Astrocyte of the spinal cord (primary cell): ENCODE measurements at regions not wholly inside any gene's neighbourhood (a gene's known extent, or its start where the extent isn't known, plus 50 kb on each side); places are given as distances from the start of the nearest gene placed in this dataset.

Experiments
- DNase-seq: peaks from one replicate; pipeline ENCODE4 v3.0.0; 2011; ENCODE audit warnings: low read depth, low spot score
- H3K4me3 ChIP-seq: 2 replicates; pipeline ENCODE4 v1.5.1; 2011; ENCODE audit warnings: low read depth, mild to moderate bottlenecking, low read length, moderate library complexity
- in situ Hi-C: cut with HindIII; loops from 2 replicates; pipeline ENCODE4 v1.10.0; 2017; ENCODE audit warnings: low sequenced_read_pairs
- TF ChIP-seq, protein P1 (sequence below): IDR thresholded peaks from 2 replicates; pipeline ENCODE4 v1.5.1; 2012; ENCODE audit warnings: low read depth, mild to moderate bottlenecking, low read length, inconsistent platforms

DNA sequence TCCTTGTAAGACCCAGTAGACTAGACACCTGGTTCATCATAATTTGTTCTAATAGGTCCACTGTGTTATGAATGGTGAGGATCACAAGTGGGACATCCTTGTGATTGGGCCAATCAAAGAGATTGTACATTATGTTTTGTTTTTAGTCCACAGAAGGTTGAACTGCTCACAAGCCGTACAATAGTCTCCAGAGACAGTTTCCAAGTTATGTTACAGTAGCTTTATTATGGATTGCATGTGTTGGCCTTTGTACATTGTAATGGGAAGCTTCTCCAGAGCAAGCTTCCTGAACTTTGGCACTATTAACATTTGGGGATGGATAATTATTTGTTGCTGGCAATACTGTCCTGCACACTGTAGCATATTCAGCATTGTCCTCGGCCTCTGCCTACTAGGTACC is 86.1 kb downstream of the MAGEB10 start:
- H3K4me3 ChIP-seq = no peak overlapping the region
- TF ChIP-seq, protein P1, sequence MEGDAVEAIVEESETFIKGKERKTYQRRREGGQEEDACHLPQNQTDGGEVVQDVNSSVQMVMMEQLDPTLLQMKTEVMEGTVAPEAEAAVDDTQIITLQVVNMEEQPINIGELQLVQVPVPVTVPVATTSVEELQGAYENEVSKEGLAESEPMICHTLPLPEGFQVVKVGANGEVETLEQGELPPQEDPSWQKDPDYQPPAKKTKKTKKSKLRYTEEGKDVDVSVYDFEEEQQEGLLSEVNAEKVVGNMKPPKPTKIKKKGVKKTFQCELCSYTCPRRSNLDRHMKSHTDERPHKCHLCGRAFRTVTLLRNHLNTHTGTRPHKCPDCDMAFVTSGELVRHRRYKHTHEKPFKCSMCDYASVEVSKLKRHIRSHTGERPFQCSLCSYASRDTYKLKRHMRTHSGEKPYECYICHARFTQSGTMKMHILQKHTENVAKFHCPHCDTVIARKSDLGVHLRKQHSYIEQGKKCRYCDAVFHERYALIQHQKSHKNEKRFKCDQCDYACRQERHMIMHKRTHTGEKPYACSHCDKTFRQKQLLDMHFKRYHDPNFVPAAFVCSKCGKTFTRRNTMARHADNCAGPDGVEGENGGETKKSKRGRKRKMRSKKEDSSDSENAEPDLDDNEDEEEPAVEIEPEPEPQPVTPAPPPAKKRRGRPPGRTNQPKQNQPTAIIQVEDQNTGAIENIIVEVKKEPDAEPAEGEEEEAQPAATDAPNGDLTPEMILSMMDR = no peak
- no peak for DNase-seq
- in situ Hi-C loops = no loop called here

DNA sequence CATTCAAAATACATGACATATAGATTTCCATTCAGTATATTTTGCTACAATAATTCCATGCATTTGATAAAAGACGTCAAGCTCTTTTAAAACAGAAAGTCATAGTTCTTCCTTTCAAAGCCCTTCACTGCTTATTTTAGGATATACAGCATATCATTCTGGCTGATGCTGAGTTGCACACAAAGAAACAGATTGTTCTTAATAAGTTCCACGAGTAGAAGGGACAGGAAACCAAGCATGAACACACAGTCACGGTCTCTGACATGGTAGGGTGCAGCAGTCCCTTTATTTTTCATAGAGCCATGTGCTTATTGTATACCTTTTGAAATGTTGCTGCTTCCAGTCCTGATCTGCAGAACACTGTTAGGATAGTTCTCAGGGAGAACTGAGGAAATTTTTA is 85.4 kb downstream of the MAGEB10 start:
- H3K4me3 ChIP-seq = no peak overlapping the region
- in situ Hi-C loops = no loop called here
- no peak for DNase-seq
- TF ChIP-seq, protein P1 = no peak

- peak; percentile 61 for DNase-seq
- TF ChIP-seq, protein P1 = no peak
- H3K4me3 ChIP-seq = no peak overlapping the region
- in situ Hi-C loops = no loop called here
These were observed 82.8 kb downstream of the MAGEB10 start for GRCh38 chrX:27890611-27891010.

DNA sequence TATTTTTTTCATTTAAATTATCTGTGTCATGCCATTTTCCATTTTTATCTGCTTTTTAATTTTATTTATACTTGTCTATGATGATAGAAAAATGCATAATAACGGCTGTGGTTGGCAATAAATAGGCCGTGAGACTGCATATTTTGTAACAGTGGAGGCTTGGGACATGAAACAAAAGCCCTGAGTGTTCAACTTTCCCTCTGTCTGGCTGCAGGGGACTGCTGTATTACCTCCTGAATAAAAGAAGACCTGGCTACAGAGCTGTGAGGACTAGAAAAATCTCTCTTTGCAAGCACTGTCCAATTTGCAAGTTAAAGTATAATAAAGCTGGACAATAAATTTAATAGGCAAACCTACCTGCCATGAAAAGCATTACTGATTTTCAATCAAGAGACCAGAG is 82.1 kb downstream of the MAGEB10 start:
- TF ChIP-seq, protein P1 = no peak
- in situ Hi-C loops = no loop called here
- no peak for DNase-seq
- no peak overlapping the region for H3K4me3 ChIP-seq

GRCh38 chrX:27884654-27885053 is 76.9 kb downstream of the MAGEB10 start:
- in situ Hi-C loops = no loop called here
- TF ChIP-seq, protein P1 = no peak
- H3K4me3 ChIP-seq = no peak overlapping the region
- DNase-seq = no peak

DNA sequence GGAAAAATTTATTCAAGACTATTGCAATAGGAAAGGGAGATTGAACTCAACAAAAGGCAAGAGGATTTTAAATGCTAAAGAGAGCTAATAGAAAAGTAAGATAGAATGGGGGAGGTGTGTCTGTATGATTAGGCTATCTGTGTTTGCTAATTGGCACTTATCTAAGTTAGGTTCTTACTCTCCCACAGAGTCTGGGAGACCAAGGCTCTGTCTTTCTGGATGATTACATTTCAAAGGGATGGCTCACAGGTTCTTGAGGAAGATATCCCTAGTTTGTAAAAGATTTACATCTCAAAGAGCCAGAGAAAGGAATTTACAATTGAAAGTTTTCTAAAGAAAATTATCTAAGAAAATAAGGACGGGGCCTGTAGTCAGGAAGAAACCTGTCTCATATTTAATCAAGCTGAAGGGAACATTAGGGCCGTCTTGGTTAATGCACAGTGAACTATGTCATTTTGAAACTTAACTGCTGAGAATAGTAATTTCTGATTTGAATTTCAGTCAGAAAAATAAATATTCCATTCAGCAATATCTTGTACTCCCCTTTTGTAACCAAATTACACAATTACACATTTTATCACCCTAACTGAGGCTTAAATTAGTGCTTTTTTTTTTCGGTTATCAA is 75.8 kb downstream of the MAGEB10 start:
- H3K4me3 ChIP-seq = no peak overlapping the region
- in situ Hi-C loops = no loop called here
- no peak for DNase-seq
- TF ChIP-seq, protein P1 = no peak

DNA sequence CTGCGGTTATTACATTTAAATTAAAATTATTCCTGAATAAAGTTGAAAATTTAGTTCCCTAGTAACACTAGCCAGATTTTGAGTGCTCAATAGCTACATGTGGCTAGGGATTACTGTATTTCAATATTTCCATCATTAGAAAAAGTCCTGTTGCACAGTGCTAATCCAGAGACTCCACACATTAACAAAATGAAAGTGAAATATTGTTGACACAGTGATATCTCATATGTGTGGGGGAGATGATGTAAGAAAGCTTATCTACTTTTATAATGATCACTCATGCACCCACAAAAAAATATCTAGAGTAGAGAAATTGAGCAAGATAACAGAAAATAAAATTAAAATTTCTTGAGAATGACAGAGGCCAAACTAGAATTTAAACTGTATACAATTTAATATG is 74.9 kb downstream of the MAGEB10 start:
- in situ Hi-C loops = no loop called here
- no peak for DNase-seq
- no peak overlapping the region for H3K4me3 ChIP-seq
- TF ChIP-seq, protein P1 = no peak
